PFSK-1 (cell line): ENCODE measurements at regions not wholly inside any gene's neighbourhood (a gene's known extent, or its start where the extent isn't known, plus 50 kb on each side); places are given as distances from the start of the nearest gene placed in this dataset.

Source experiments
- FOXP2 ChIP-seq: optimal IDR thresholded peaks from 2 replicates; pipeline ENCODE3; 2011; ENCODE audit warnings: borderline replicate concordance, control low read depth, inconsistent platforms; ENCODE audit not compliant: insufficient read depth; ENCODE audit errors: extremely low read length, extremely low read depth
- POLR2AphosphoS5 ChIP-seq: IDR thresholded peaks from 2 replicates; pipeline ENCODE4 v1.6.1; 2012; ENCODE audit warnings: low read depth, mild to moderate bottlenecking, control low read depth, low read length, moderate library complexity
- REST ChIP-seq, 2 experiments: IDR thresholded peaks; 2 replicates each; pipeline versions ENCODE4 v1.6.1 to v1.8.0; 2011 to 2012; ENCODE audit warnings: low read depth in 2 of 2, low read length in 2 of 2, control low read depth in 1 of 2, inconsistent platforms in 1 of 2, mild to moderate bottlenecking in 1 of 2, moderate library complexity in 1 of 2; ENCODE audit not compliant: insufficient read depth in 1 of 2
- SIN3A ChIP-seq: IDR thresholded peaks from 2 replicates; pipeline ENCODE4 v1.6.1; 2012; ENCODE audit warnings: mild to moderate bottlenecking, low read length, moderate library complexity, borderline replicate concordance; ENCODE audit not compliant: insufficient read depth
- TAF1 ChIP-seq: IDR thresholded peaks from 2 replicates; pipeline ENCODE4 v1.6.1; 2012; ENCODE audit warnings: low read length, control low read depth, borderline replicate concordance; ENCODE audit not compliant: insufficient read depth

GRCh38 chr9:129478461-129478860 is 142.4 kb downstream of the C9orf50 start:
- TF ChIP-seq REST (IDR thresholded peaks at IDR 0.05; ENCODE audit: insufficient read depth in 1 of 2, low read depth in 2 of 2, low read length in 2 of 2), result no peak
- no peak for TF ChIP-seq FOXP2
- no peak for TF ChIP-seq POLR2AphosphoS5
- no peak for TF ChIP-seq SIN3A
- TF ChIP-seq TAF1, result no peak

- TF ChIP-seq REST (IDR thresholded peaks at IDR 0.05; ENCODE audit: insufficient read depth in 1 of 2, low read depth in 2 of 2, low read length in 2 of 2) (no peak), FOXP2 (no peak), POLR2AphosphoS5 (no peak), SIN3A (no peak)
These were observed 143.9 kb downstream of the C9orf50 start for GRCh38 chr9:129476821-129477611.

GRCh38 chr9:129474740-129475404 is 146.0 kb downstream of the C9orf50 start:
- no peak for TF ChIP-seq TAF1
- TF ChIP-seq POLR2AphosphoS5, result no peak
- TF ChIP-seq SIN3A, result no peak
- TF ChIP-seq FOXP2, result no peak
- no peak for TF ChIP-seq REST (IDR thresholded peaks at IDR 0.05; ENCODE audit: insufficient read depth in 1 of 2, low read depth in 2 of 2, low read length in 2 of 2)

GRCh38 chr9:129473523-129474244 is 147.2 kb downstream of the C9orf50 start:
- TF ChIP-seq REST (IDR thresholded peaks at IDR 0.05; ENCODE audit: insufficient read depth in 1 of 2, low read depth in 2 of 2, low read length in 2 of 2) (no peak), POLR2AphosphoS5 (no peak)
